ENCODE measurements at regions not wholly inside any gene's neighbourhood (a gene's known extent, or its start where the extent isn't known, plus 50 kb on each side); places are given as distances from the start of the nearest gene placed in this dataset.
A peak's percentile ranks its signal among the peaks of the same experiment; 100 is the strongest.

DNA sequence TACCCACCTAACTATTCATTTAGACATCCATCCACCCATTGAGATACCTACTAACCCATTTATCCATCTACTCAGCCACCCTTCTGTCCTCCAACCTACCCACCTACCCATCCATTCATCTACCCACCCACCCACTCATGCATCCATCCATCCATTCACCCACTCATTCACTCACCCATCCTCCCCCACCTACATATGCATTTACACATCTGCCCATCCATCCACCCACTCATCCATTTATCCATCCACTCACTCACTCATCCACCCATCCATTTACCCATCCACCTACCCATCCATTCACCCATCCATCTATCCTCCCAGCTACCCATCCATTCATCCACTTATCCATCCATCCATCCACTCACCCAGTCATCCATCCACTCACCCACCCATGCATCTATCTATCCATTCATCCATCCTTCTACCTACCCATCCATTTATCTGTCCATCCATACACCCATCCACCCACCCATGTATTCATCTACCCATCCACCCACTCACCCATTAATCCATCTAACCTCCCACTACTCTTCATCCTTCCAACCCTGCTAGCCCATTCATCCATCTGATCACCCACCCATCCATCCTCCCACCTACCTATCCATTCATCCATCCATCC lies 378.7 kb downstream of the CTTN start:
- H3K9me2 ChIP-seq (ENCODE audit: insufficient read depth, low read length) = no peaks in the 10 kb centered on the region
- H3K4me3 ChIP-seq (ENCODE audit: low read length) = no peak overlapping the region
- no peak overlapping the region for H3K9ac ChIP-seq (ENCODE audit: low read length)
- no peaks in the 10 kb centered on the region for H3F3A ChIP-seq (ENCODE audit: insufficient read depth, low read length, poor library complexity, severe bottlenecking)
- no peak overlapping the region for H3K4me2 ChIP-seq (ENCODE audit: low read length)
- no peak overlapping the region for H2AFZ ChIP-seq (ENCODE audit: low read depth, low read length)
- no peak for TF ChIP-seq RAD21 (conservative IDR thresholded peaks at IDR 0.05)
- TF ChIP-seq EP300 (conservative IDR thresholded peaks at IDR 0.05; ENCODE audit: poor library complexity, severe bottlenecking) = no peak
- TF ChIP-seq POLR2AphosphoS5 (IDR thresholded peaks at IDR 0.05) = no peak
- TF ChIP-seq, protein P1, sequence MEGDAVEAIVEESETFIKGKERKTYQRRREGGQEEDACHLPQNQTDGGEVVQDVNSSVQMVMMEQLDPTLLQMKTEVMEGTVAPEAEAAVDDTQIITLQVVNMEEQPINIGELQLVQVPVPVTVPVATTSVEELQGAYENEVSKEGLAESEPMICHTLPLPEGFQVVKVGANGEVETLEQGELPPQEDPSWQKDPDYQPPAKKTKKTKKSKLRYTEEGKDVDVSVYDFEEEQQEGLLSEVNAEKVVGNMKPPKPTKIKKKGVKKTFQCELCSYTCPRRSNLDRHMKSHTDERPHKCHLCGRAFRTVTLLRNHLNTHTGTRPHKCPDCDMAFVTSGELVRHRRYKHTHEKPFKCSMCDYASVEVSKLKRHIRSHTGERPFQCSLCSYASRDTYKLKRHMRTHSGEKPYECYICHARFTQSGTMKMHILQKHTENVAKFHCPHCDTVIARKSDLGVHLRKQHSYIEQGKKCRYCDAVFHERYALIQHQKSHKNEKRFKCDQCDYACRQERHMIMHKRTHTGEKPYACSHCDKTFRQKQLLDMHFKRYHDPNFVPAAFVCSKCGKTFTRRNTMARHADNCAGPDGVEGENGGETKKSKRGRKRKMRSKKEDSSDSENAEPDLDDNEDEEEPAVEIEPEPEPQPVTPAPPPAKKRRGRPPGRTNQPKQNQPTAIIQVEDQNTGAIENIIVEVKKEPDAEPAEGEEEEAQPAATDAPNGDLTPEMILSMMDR (IDR thresholded peaks at IDR 0.05; ENCODE audit: poor library complexity, severe bottlenecking) = no peak
- no peak for TF ChIP-seq SMC3 (conservative IDR thresholded peaks at IDR 0.05; ENCODE audit: poor library complexity)
- no peak for TF ChIP-seq MXI1 (conservative IDR thresholded peaks at IDR 0.05; ENCODE audit: poor library complexity, severe bottlenecking)
- TF ChIP-seq EZH2 (IDR thresholded peaks at IDR 0.05; ENCODE audit: borderline replicate concordance, insufficient read depth, low read length, poor library complexity, severe bottlenecking) = no peak
- TF ChIP-seq, protein P2, sequence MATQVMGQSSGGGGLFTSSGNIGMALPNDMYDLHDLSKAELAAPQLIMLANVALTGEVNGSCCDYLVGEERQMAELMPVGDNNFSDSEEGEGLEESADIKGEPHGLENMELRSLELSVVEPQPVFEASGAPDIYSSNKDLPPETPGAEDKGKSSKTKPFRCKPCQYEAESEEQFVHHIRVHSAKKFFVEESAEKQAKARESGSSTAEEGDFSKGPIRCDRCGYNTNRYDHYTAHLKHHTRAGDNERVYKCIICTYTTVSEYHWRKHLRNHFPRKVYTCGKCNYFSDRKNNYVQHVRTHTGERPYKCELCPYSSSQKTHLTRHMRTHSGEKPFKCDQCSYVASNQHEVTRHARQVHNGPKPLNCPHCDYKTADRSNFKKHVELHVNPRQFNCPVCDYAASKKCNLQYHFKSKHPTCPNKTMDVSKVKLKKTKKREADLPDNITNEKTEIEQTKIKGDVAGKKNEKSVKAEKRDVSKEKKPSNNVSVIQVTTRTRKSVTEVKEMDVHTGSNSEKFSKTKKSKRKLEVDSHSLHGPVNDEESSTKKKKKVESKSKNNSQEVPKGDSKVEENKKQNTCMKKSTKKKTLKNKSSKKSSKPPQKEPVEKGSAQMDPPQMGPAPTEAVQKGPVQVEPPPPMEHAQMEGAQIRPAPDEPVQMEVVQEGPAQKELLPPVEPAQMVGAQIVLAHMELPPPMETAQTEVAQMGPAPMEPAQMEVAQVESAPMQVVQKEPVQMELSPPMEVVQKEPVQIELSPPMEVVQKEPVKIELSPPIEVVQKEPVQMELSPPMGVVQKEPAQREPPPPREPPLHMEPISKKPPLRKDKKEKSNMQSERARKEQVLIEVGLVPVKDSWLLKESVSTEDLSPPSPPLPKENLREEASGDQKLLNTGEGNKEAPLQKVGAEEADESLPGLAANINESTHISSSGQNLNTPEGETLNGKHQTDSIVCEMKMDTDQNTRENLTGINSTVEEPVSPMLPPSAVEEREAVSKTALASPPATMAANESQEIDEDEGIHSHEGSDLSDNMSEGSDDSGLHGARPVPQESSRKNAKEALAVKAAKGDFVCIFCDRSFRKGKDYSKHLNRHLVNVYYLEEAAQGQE (IDR thresholded peaks at IDR 0.05; ENCODE audit: borderline replicate concordance) = no peak
- no peak for TF ChIP-seq TAF1 (IDR thresholded peaks at IDR 0.05; ENCODE audit: low read depth)
- H3K27ac ChIP-seq (ENCODE audit: low read length) = no peak overlapping the region
- H4K20me1 ChIP-seq (ENCODE audit: insufficient read depth) = no peaks in the 10 kb centered on the region
- H3K27me3 ChIP-seq (ENCODE audit: insufficient read depth, low read depth, low read length) = no peaks in the 10 kb centered on the region
- H3K79me2 ChIP-seq (replicated peaks; ENCODE audit: insufficient read depth, low read length) = no peaks in the 10 kb centered on the region
- no peaks in the 10 kb centered on the region for H3K9me3 ChIP-seq (ENCODE audit: low read length)
- no peaks in the 10 kb centered on the region for H3K36me3 ChIP-seq (ENCODE audit: insufficient read depth, low read length)

DNA sequence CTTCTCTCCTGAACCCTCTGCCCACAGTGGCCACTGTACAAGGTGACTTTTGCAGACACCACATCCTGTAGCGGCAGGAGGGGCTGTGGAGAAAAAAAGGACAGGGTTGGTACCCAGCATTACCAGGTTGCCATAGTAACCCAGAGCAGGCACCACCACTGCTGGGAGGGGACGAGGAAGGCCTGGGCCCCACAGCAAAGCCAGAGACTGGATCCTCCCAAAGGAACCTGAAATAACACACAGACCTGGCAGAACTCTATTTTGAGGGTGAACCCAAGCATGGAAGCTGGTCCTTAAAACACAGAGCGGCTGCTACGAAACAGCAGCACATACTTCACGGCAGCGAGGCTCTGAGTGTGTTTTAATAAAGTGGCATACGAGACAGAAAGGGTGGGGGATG lies 380.6 kb downstream of the CTTN start:
- no peaks in the 10 kb centered on the region for H3K27me3 ChIP-seq (ENCODE audit: insufficient read depth, low read depth, low read length)
- no peaks in the 10 kb centered on the region for H4K20me1 ChIP-seq (ENCODE audit: insufficient read depth)
- no peak overlapping the region for H3K9ac ChIP-seq (ENCODE audit: low read length)
- no peaks in the 10 kb centered on the region for H3K9me2 ChIP-seq (ENCODE audit: insufficient read depth, low read length)
- no peak overlapping the region for H2AFZ ChIP-seq (ENCODE audit: low read depth, low read length)
- no peaks in the 10 kb centered on the region for H3F3A ChIP-seq (ENCODE audit: insufficient read depth, low read length, poor library complexity, severe bottlenecking)
- H3K27ac ChIP-seq (ENCODE audit: low read length) = no peak overlapping the region
- H3K36me3 ChIP-seq (ENCODE audit: insufficient read depth, low read length) = no peaks in the 10 kb centered on the region
- no peaks in the 10 kb centered on the region for H3K9me3 ChIP-seq (ENCODE audit: low read length)
- H3K79me2 ChIP-seq (replicated peaks; ENCODE audit: insufficient read depth, low read length) = no peaks in the 10 kb centered on the region
- no peak overlapping the region for H3K4me2 ChIP-seq (ENCODE audit: low read length)
- TF ChIP-seq RAD21 (conservative IDR thresholded peaks at IDR 0.05) (peak; percentile 11), POLR2AphosphoS5 (IDR thresholded peaks at IDR 0.05) (no peak), TAF1 (IDR thresholded peaks at IDR 0.05; ENCODE audit: low read depth) (no peak)
- no peak overlapping the region for H3K4me3 ChIP-seq (ENCODE audit: low read length)
